ENCODE measurements at regions not wholly inside any gene's neighbourhood (a gene's known extent, or its start where the extent isn't known, plus 50 kb on each side); places are given as distances from the start of the nearest gene placed in this dataset.

- H3K4me3 ChIP-seq (ENCODE audit: low read depth, low read length), result no peak overlapping the region
- TF ChIP-seq CTCF (IDR thresholded peaks at IDR 0.05; ENCODE audit: borderline replicate concordance, insufficient read depth, low read depth, low read length), result no peak
Observed at GRCh38 chr3:72550582-72551262, 297.5 kb downstream of the SHQ1 start.

GRCh38 chr3:72549761-72550581, 298.3 kb downstream of the SHQ1 start:
- no peak for TF ChIP-seq CTCF (IDR thresholded peaks at IDR 0.05; ENCODE audit: borderline replicate concordance, insufficient read depth, low read depth, low read length)
- no peak overlapping the region for H3K4me3 ChIP-seq (ENCODE audit: low read depth, low read length)

GRCh38 chr3:72548981-72549380, 299.3 kb downstream of the SHQ1 start:
- no peak overlapping the region for H3K4me3 ChIP-seq (ENCODE audit: low read depth, low read length)
- TF ChIP-seq CTCF (IDR thresholded peaks at IDR 0.05; ENCODE audit: borderline replicate concordance, insufficient read depth, low read depth, low read length), result no peak

GRCh38 chr3:72548461-72548860, 299.8 kb downstream of the SHQ1 start:
- no peak for TF ChIP-seq CTCF (IDR thresholded peaks at IDR 0.05; ENCODE audit: borderline replicate concordance, insufficient read depth, low read depth, low read length)
- H3K4me3 ChIP-seq (ENCODE audit: low read depth, low read length), result no peak overlapping the region

GRCh38 chr3:72547183-72547582, 301.1 kb downstream of the SHQ1 start:
- H3K4me3 ChIP-seq (ENCODE audit: low read depth, low read length), result no peak overlapping the region
- TF ChIP-seq CTCF (IDR thresholded peaks at IDR 0.05; ENCODE audit: borderline replicate concordance, insufficient read depth, low read depth, low read length), result no peak

GRCh38 chr3:72544239-72544638, 304.0 kb downstream of the SHQ1 start:
- no peak for TF ChIP-seq CTCF (IDR thresholded peaks at IDR 0.05; ENCODE audit: borderline replicate concordance, insufficient read depth, low read depth, low read length)

GRCh38 chr3:72543246-72543645, 305.0 kb downstream of the SHQ1 start:
- TF ChIP-seq CTCF (IDR thresholded peaks at IDR 0.05; ENCODE audit: borderline replicate concordance, insufficient read depth, low read depth, low read length), result no peak
- no peak overlapping the region for H3K4me3 ChIP-seq (ENCODE audit: low read depth, low read length)

More at GRCh38 chr3:72544239-72544638, 304.0 kb downstream of the SHQ1 start:
- H3K4me3 ChIP-seq (ENCODE audit: low read depth, low read length), result no peak overlapping the region

Measured in GM12875 (cell line).